HepG2 (cell line): ENCODE measurements at regions not wholly inside any gene's neighbourhood (a gene's known extent, or its start where the extent isn't known, plus 50 kb on each side); places are given as distances from the start of the nearest gene placed in this dataset.

Source experiments
- ARNTL ChIP-seq: sonication (generic); formaldehyde crosslinking; IDR thresholded peaks from 2 replicates; pipeline ENCODE4 v1.4.0; 2020; ENCODE audit warnings: mild to moderate bottlenecking, missing genetic modification reagents
- CTCF ChIP-seq: sonication (generic); formaldehyde crosslinking; IDR thresholded peaks from 2 replicates; pipeline ENCODE4 v1.5.0; 2020; ENCODE audit warnings: mild to moderate bottlenecking, missing genetic modification reagents, moderate library complexity
- E2F1 ChIP-seq: sonication (generic); formaldehyde crosslinking; IDR thresholded peaks from 2 replicates; pipeline ENCODE4 v1.5.0; 2020; ENCODE audit warnings: missing genetic modification reagents
- EZH2 ChIP-seq: conservative IDR thresholded peaks from 2 replicates; pipeline ENCODE4 v1.6.1; 2012; ENCODE audit warnings: mild to moderate bottlenecking, low read depth, low read length, moderate library complexity
- FOXJ3 ChIP-seq: sonication (generic); formaldehyde crosslinking; IDR thresholded peaks from 2 replicates; pipeline ENCODE4 v1.4.0; 2020; ENCODE audit warnings: missing genetic modification reagents, mild to moderate bottlenecking, borderline replicate concordance
- IRX3 ChIP-seq: sonication (generic); formaldehyde crosslinking; IDR thresholded peaks from 2 replicates; pipeline ENCODE4 v1.8.1; 2023; ENCODE audit warnings: mild to moderate bottlenecking, low read depth, missing genetic modification reagents, borderline replicate concordance
- PAWR ChIP-seq: sonication (generic); formaldehyde crosslinking; IDR thresholded peaks from 2 replicates; pipeline ENCODE4 v1.4.0; 2020; ENCODE audit warnings: missing genetic modification reagents, mild to moderate bottlenecking, borderline replicate concordance
- POLR2A ChIP-seq, 2 experiments: IDR thresholded peaks; 2 replicates each; pipeline ENCODE4 v1.6.1; 2011; ENCODE audit warnings: low read depth in 2 of 2, low read length in 2 of 2, mild to moderate bottlenecking in 1 of 2, moderate library complexity in 1 of 2; ENCODE audit not compliant: insufficient read depth in 1 of 2
- ZBTB21 ChIP-seq: sonication (generic); formaldehyde crosslinking; IDR thresholded peaks from 2 replicates; pipeline ENCODE4 v1.4.0; 2020; ENCODE audit warnings: missing genetic modification reagents
- ZEB1 ChIP-seq: IDR thresholded peaks from 2 replicates; pipeline ENCODE4 v1.6.1; 2012; ENCODE audit warnings: mild to moderate bottlenecking, low read depth, inconsistent platforms; ENCODE audit not compliant: insufficient replicate concordance
- ZKSCAN8 ChIP-seq: IDR thresholded peaks from 2 replicates; pipeline ENCODE4 v1.6.1; 2016; ENCODE audit warnings: borderline replicate concordance, missing genetic modification reagents, missing compliant biosample characterization
- ZNF281 ChIP-seq: sonication (generic); formaldehyde crosslinking; IDR thresholded peaks from 2 replicates; pipeline ENCODE4 v1.4.0; 2020; ENCODE audit warnings: missing genetic modification reagents, borderline replicate concordance
- TF ChIP-seq, protein P1 (sequence below): sonication (generic); formaldehyde crosslinking; IDR thresholded peaks from 2 replicates; pipeline ENCODE4 v1.4.0; 2020; ENCODE audit warnings: low read depth, missing genetic modification reagents
- TF ChIP-seq, protein P2 (sequence below): IDR thresholded peaks from 2 replicates; pipeline ENCODE4 v1.6.1; 2012; ENCODE audit warnings: inconsistent platforms

DNA sequence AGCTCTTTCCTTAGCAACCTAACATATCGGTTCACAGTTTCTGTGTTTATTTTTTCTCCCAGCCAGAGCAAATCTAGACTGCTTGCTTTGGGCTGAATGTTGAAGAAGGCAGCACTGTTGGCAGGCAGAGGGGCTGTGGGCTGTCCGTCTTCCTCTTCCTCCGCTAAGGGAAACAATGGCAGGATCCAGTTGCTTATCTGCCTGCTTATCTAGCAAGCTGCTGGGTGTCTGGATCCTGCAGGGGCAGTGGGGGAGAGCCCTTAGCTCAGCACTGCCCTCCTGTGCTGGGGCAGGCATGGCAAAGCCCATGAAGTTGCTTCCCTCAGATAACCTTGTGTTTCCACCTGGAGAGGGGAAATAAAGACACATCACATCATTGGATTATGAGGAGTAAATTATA lies 92.7 kb upstream of the CD93 start:
- TF ChIP-seq IRX3 (CRISPR knock-in tag) (no peak), E2F1 (CRISPR knock-in tag) (no peak), PAWR (CRISPR knock-in tag) (no peak), ZKSCAN8 (CRISPR knock-in tag) (no peak), POLR2A (IDR thresholded peaks at IDR 0.05; ENCODE audit: insufficient read depth in 1 of 2, low read depth in 2 of 2, low read length in 2 of 2) (no peak), ARNTL (no peak), EZH2 (no peak), CTCF (CRISPR knock-in tag) (no peak), ZBTB21 (CRISPR knock-in tag) (no peak), ZEB1 (no peak), FOXJ3 (CRISPR knock-in tag) (no peak), ZNF281 (CRISPR knock-in tag) (no peak)
- TF ChIP-seq, protein P1, sequence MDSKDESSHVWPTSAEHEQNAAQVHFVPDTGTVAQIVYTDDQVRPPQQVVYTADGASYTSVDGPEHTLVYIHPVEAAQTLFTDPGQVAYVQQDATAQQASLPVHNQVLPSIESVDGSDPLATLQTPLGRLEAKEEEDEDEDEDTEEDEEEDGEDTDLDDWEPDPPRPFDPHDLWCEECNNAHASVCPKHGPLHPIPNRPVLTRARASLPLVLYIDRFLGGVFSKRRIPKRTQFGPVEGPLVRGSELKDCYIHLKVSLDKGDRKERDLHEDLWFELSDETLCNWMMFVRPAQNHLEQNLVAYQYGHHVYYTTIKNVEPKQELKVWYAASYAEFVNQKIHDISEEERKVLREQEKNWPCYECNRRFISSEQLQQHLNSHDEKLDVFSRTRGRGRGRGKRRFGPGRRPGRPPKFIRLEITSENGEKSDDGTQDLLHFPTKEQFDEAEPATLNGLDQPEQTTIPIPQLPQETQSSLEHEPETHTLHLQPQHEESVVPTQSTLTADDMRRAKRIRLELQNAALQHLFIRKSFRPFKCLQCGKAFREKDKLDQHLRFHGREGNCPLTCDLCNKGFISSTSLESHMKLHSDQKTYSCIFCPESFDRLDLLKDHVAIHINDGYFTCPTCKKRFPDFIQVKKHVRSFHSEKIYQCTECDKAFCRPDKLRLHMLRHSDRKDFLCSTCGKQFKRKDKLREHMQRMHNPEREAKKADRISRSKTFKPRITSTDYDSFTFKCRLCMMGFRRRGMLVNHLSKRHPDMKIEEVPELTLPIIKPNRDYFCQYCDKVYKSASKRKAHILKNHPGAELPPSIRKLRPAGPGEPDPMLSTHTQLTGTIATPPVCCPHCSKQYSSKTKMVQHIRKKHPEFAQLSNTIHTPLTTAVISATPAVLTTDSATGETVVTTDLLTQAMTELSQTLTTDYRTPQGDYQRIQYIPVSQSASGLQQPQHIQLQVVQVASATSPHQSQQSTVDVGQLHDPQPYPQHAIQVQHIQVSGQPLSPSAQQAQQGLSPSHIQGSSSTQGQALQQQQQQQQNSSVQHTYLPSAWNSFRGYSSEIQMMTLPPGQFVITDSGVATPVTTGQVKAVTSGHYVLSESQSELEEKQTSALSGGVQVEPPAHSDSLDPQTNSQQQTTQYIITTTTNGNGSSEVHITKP = no peak
- TF ChIP-seq, protein P2, sequence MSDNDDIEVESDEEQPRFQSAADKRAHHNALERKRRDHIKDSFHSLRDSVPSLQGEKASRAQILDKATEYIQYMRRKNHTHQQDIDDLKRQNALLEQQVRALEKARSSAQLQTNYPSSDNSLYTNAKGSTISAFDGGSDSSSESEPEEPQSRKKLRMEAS = no peak
